Body of pancreas (tissue), 4 donors: ENCODE measurements at regions not wholly inside any gene's neighbourhood (a gene's known extent, or its start where the extent isn't known, plus 50 kb on each side); places are given as distances from the start of the nearest gene placed in this dataset.

ENCODE experiments used
- ATAC-seq: fragments of 150-250 bp; one replicate; pipeline ENCODE4 v1.9.1; 2016
- DNase-seq, 4 donors: peaks; one replicate each; pipeline ENCODE4 v3.0.0-alpha.2; 2019
- H3K27ac ChIP-seq, 4 donors: fragments of 200-600 bp; sonication (generic); 1 replicate in 3 of 4; 2 replicates in 1 of 4; pipeline versions ENCODE4 v1.5.1 to v1.6.1; 2016 to 2019; ENCODE audit warnings: mild to moderate bottlenecking in 1 of 4, mixed read lengths in 1 of 4, moderate library complexity in 1 of 4
- H3K27me3 ChIP-seq, 2 donors: fragments of 200-600 bp; sonication (generic); one replicate each; pipeline ENCODE4 v1.6.0; 2016; ENCODE audit warnings: mild to moderate bottlenecking in 1 of 2
- H3K36me3 ChIP-seq, 2 donors: fragments of 200-600 bp; sonication (generic); replicated peaks in 1 of 2; 2 replicates each; pipeline ENCODE4 v1.5.1; 2016; ENCODE audit warnings: low read depth in 2 of 2; ENCODE audit not compliant: insufficient read depth in 1 of 2
- H3K4me1 ChIP-seq: fragments of 200-600 bp; sonication (generic); one replicate; pipeline ENCODE4 v1.6.0; 2016
- H3K4me3 ChIP-seq, 2 donors: fragments of 200-600 bp; sonication (generic); 1 replicate in 1 of 2; 2 replicates in 1 of 2; pipeline ENCODE4 v1.5.1; 2016 to 2019
- H3K9me3 ChIP-seq, 3 donors: fragments of 200-600 bp; sonication (generic); 1 replicate in 2 of 3; 2 replicates in 1 of 3; pipeline ENCODE4 v1.5.1; 2016
- CTCF ChIP-seq, 7 experiments: fragments of 450-650 bp in 4 of 7; fragments of 200-600 bp in 3 of 7; sonication (generic) in 3 of 7; IDR thresholded peaks; one replicate each; pipeline ENCODE4 v1.5.1; 2016 to 2019; ENCODE audit warnings: antibody characterized with exemption in 7 of 7
- POLR2A ChIP-seq, 3 donors: fragments of 450-650 bp; IDR thresholded peaks; one replicate each; pipeline ENCODE4 v1.6.1; 2016; ENCODE audit warnings: antibody characterized with exemption in 3 of 3, mild to moderate bottlenecking in 2 of 3
- WGBS, 2 donors: methylation state at CpG; one replicate each; pipeline ENCODE4 v1.1.5; 2017; 5-methylcytosine and 5-hydroxymethylcytosine counted together
- intact Hi-C: fragments of 100-400 bp; cut with DNase I; formaldehyde crosslinking; loops from one replicate; pipeline ENCODE4 v1.15.1; 2023

DNA sequence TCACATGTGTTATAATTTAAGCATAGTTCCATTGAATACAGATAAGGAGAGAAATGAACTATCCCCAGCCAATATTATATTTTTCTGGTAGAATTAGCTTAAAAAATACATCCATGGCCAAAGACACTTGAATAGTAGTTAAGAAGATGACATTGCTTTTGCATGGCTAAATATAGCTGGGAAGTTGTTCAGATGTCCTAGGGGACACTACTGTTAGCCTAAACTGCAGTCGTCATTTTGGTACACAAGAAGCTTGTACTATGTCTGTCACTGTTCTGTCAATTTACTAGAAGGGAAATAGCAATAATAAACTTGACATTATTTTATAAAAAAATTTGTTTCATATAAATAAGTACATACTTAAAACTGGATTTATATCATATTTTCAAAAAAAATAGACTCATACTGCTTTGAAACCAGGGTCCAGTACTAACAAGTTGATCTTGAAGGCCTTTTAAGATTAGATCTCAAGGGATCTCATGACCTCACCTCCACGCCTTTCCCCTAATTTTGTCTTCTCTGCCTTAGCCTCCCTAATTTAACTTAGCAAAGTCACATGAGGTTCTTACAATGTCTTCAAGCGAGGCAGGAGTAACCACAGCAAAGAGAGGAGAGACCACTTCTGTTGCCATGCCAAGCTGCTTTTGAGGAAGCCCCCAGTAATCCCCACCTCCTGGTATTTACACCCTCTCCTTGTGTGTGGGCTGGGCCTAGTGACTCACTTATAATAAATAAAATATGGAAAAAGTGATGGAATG is 81.0 kb downstream of the AVPR1A start:
- WGBS, 2 donors: 68 to 69% methylated on average over 3 of the region's 3 CpGs
- no peaks in the 10 kb centered on the region for H3K9me3 ChIP-seq
- no peak overlapping the region for H3K4me3 ChIP-seq
- no peak overlapping the region for H3K27ac ChIP-seq
- H3K4me1 ChIP-seq: no peaks in the 10 kb centered on the region
- DNase-seq (no peak), ATAC-seq (no peak)
- no peaks in the 10 kb centered on the region for H3K27me3 ChIP-seq
- TF ChIP-seq CTCF (IDR thresholded peaks at IDR 0.05) (no peak), POLR2A (IDR thresholded peaks at IDR 0.05) (no peak)
- H3K36me3 ChIP-seq: no peaks in the 10 kb centered on the region
- intact Hi-C loops: no loop called here

DNA sequence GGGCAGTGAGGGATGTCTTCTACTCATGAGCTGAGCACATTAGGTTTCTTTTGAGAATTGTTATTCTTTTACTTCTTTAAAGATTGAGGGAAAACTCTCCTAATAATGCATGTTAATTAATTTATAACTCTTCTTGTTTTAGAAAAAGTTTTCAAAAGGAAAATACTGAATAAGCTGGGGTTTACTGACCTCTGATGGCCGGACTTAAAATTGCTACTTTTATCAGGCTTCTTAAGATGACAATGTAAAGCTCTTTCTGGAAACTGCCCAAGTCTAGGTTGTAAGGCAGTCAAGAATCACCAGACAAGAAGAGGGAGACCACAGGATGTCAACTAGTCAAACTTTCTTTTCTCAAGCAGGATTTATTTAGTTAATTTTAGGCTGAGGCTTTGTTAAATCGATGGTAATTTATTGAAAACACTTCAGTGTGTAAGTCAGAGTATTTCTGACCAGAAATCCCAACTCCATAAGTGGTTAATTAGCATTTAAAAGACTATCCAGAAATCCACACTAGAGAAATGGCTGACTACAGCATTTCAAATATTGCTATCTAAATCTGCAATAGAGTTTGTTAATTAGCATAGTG is 82.1 kb downstream of the AVPR1A start:
- no peaks in the 10 kb centered on the region for H3K36me3 ChIP-seq
- peak in 3 of 4 donors; percentile 14 to 37 (median 14) for DNase-seq
- peak; percentile 48 for ATAC-seq
- TF ChIP-seq POLR2A (IDR thresholded peaks at IDR 0.05) (no peak), CTCF (IDR thresholded peaks at IDR 0.05) (peak; percentile 8 to 53 (median 50))
- 6 to 7% methylated on average over 2 of the region's 2 CpGs for WGBS, 2 donors
- no peaks in the 10 kb centered on the region for H3K4me1 ChIP-seq
- no peak overlapping the region for H3K4me3 ChIP-seq
- intact Hi-C loops: no loop called here
- no peaks in the 10 kb centered on the region for H3K9me3 ChIP-seq
- no peaks in the 10 kb centered on the region for H3K27me3 ChIP-seq
- H3K27ac ChIP-seq: no peak overlapping the region

GRCh38 chr12:63066782-63067181 is 84.2 kb downstream of the AVPR1A start:
- intact Hi-C loops: no loop called here
- Histone ChIP-seq H3K4me3 (no peak overlapping the region), H3K27ac (no peak overlapping the region), H3K27me3 (no peaks in the 10 kb centered on the region), H3K9me3 (no peaks in the 10 kb centered on the region), H3K4me1 (no peaks in the 10 kb centered on the region), H3K36me3 (no peaks in the 10 kb centered on the region)
- 19 to 21% methylated on average over 4 of the region's 4 CpGs for WGBS, 2 donors
- ATAC-seq: no peak
- DNase-seq: no peak
- TF ChIP-seq POLR2A (IDR thresholded peaks at IDR 0.05) (no peak), CTCF (IDR thresholded peaks at IDR 0.05) (no peak)

GRCh38 chr12:63066136-63066535 is 84.9 kb downstream of the AVPR1A start:
- H3K4me3 ChIP-seq: no peak overlapping the region
- TF ChIP-seq POLR2A (IDR thresholded peaks at IDR 0.05) (no peak), CTCF (IDR thresholded peaks at IDR 0.05) (no peak)
- DNase-seq: no peak
- H3K4me1 ChIP-seq: no peaks in the 10 kb centered on the region
- no peak for ATAC-seq
- H3K9me3 ChIP-seq: no peaks in the 10 kb centered on the region
- H3K27ac ChIP-seq: no peak overlapping the region
- WGBS, 2 donors: 87 to 100% methylated on average over 1 of the region's 1 CpG
- no peaks in the 10 kb centered on the region for H3K27me3 ChIP-seq
- H3K36me3 ChIP-seq: no peaks in the 10 kb centered on the region
- intact Hi-C loops: no loop called here

DNA sequence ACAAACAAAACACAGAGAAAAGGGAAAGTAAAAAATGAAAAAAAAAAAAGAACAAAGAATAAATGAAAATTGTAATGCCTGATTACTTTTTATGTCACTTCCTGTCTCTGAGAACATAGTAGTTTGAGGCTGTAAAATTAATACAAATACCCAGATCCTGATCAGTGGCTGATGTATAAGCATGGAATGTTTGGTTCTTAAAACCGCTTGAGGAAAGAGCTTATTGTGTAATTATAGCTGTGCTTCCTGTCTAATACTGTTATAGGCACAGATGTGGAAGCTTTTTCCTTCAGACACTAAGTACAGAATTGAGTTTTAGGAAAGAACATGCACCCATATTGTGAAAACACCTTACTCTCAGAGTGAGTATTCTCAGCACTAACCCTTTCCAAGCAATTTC is 86.9 kb downstream of the AVPR1A start:
- Histone ChIP-seq H3K9me3 (no peaks in the 10 kb centered on the region), H3K36me3 (no peaks in the 10 kb centered on the region), H3K27me3 (no peaks in the 10 kb centered on the region), H3K27ac (no peak overlapping the region), H3K4me3 (no peak overlapping the region), H3K4me1 (no peaks in the 10 kb centered on the region)
- intact Hi-C loops: no loop called here
- DNase-seq (no peak), ATAC-seq (no peak)
- TF ChIP-seq CTCF (IDR thresholded peaks at IDR 0.05) (no peak), POLR2A (IDR thresholded peaks at IDR 0.05) (no peak)
- WGBS, 2 donors: 38 to 59% methylated on average over 1 of the region's 1 CpG
